ENCODE measurements at regions not wholly inside any gene's neighbourhood (a gene's known extent, or its start where the extent isn't known, plus 50 kb on each side); places are given as distances from the start of the nearest gene placed in this dataset.

- TF ChIP-seq BHLHE40 (IDR thresholded peaks at IDR 0.05; ENCODE audit: borderline replicate concordance) (no peak), SUZ12 (IDR thresholded peaks at IDR 0.05) (no peak), FOXK2 (IDR thresholded peaks at IDR 0.05) (no peak), PKNOX1 (IDR thresholded peaks at IDR 0.05) (no peak), ARNT (IDR thresholded peaks at IDR 0.05) (no peak), SP1 (IDR thresholded peaks at IDR 0.05) (no peak), L3MBTL2 (conservative IDR thresholded peaks at IDR 0.05) (no peak), NFRKB (IDR thresholded peaks at IDR 0.05) (no peak), LEF1 (IDR thresholded peaks at IDR 0.05; ENCODE audit: borderline replicate concordance) (no peak), FOXM1 (IDR thresholded peaks at IDR 0.05; ENCODE audit: borderline replicate concordance) (no peak)
These were observed 157.4 kb downstream of the SPRY1 start for GRCh38 chr4:123553733-123554637.
